ENCODE measurements at regions not wholly inside any gene's neighbourhood (a gene's known extent, or its start where the extent isn't known, plus 50 kb on each side); places are given as distances from the start of the nearest gene placed in this dataset.
A peak's percentile ranks its signal among the peaks of the same experiment; 100 is the strongest.
"Not testable (repeated sequence)": the region's sequence is repeated elsewhere in the genome, so short reads cannot be mapped to it uniquely, and the experiment has no call there.

GRCh38 chr2:166381-166780 is 97.5 kb downstream of the SH3YL1 start:
- peak; percentile 31 for DNase-seq

GRCh38 chr2:165530-165929 is 98.3 kb downstream of the SH3YL1 start:
- DNase-seq: no peak

GRCh38 chr2:162473-163382 is 101.1 kb downstream of the SH3YL1 start:
- no peak for DNase-seq

GRCh38 chr2:161729-162128 is 102.1 kb downstream of the SH3YL1 start:
- no peak for DNase-seq

- DNase-seq: no peak
These were observed 105.4 kb upstream of the FAM110C start for GRCh38 chr2:151553-152334.

- no peak for DNase-seq
These were observed 99.1 kb upstream of the FAM110C start for GRCh38 chr2:145407-145806.

- no peak for DNase-seq
These were observed 95.3 kb upstream of the FAM110C start for GRCh38 chr2:141611-142010.

- DNase-seq: no peak
These were observed 90.4 kb upstream of the FAM110C start for GRCh38 chr2:136666-137065.

GRCh38 chr2:133675-134593 is 87.6 kb upstream of the FAM110C start:
- no peak for DNase-seq

- DNase-seq: not testable (repeated sequence)
These were observed 80.5 kb upstream of the FAM110C start for GRCh38 chr2:126769-127168.

- no peak for DNase-seq
These were observed 78.1 kb upstream of the FAM110C start for GRCh38 chr2:124241-124880.

- no peak for DNase-seq
These were observed 70.6 kb upstream of the FAM110C start for GRCh38 chr2:116953-117352.

GRCh38 chr2:115303-115702 is 69.0 kb upstream of the FAM110C start:
- no peak for DNase-seq

GRCh38 chr2:114616-115015 is 68.3 kb upstream of the FAM110C start:
- no peak for DNase-seq

- DNase-seq: no peak
These were observed 63.7 kb upstream of the FAM110C start for GRCh38 chr2:109998-110397.

GRCh38 chr2:108920-109809 is 62.9 kb upstream of the FAM110C start:
- DNase-seq: no peak

GRCh38 chr2:101016-101415 is 54.7 kb upstream of the FAM110C start:
- no peak for DNase-seq
